ENCODE measurements at regions not wholly inside any gene's neighbourhood (a gene's known extent, or its start where the extent isn't known, plus 50 kb on each side); places are given as distances from the start of the nearest gene placed in this dataset.

DNA sequence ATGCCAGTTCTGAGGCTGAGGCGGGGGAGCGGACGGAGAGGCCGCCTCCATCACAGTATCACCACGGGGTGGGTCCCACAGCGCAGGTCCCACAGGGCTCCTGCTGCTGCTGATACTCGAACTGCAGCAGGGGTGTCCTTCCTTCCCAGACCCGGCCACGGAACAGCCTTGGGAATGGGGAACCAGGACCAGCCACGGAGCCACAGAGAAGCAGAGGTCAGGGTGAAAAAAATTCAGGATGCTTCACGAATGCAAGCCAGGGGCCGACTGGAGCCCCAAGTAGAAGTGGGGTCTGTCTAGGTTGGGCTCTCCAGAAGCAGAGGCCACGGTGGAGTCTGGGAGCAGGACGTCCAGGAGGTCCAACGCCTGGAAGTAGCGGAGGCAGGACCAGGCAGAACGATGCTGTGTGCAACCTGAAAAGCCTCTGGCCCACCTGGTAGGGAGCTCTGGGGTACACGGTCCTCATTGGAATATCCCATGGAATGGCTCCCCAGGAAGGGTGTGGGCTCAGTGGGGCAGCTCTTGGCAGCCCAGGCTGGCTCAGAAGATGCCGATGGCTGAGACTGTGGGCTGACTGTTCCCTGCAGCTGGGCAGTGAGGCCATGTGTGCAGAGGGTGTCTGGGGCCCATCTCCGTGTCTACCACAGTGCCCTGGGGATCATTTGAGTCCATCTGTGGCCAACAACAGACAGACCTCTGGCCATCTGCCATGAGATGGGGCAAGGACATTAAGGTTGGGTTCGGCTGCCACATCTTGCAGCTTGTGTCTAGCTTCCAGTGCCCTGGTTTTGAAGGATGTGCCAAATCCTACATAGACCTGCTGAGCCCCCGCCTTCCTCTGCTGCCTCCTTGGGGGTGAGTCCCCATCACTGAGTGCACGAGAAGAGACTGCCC is 66.9 kb upstream of the FCN1 start:
- Histone ChIP-seq H3K36me3 (replicated peaks in 1 of 2; ENCODE audit: insufficient read depth in 1 of 2, low read depth in 2 of 2) (no peaks in the 10 kb centered on the region), H3K27me3 (no peaks in the 10 kb centered on the region), H3K4me1 (no peaks in the 10 kb centered on the region), H3K9me3 (peaks cover 0 to 7% (median 0%) of the 10 kb centered on the region in 3 donors), H3K4me3 (no peak overlapping the region), H3K27ac (no peak overlapping the region)
- DNase-seq, result no peak
- intact Hi-C loops (cut with DNase I), result no loop called here
- no peak for ATAC-seq
- no peak for TF ChIP-seq POLR2A (IDR thresholded peaks at IDR 0.05)
- TF ChIP-seq, protein P1, sequence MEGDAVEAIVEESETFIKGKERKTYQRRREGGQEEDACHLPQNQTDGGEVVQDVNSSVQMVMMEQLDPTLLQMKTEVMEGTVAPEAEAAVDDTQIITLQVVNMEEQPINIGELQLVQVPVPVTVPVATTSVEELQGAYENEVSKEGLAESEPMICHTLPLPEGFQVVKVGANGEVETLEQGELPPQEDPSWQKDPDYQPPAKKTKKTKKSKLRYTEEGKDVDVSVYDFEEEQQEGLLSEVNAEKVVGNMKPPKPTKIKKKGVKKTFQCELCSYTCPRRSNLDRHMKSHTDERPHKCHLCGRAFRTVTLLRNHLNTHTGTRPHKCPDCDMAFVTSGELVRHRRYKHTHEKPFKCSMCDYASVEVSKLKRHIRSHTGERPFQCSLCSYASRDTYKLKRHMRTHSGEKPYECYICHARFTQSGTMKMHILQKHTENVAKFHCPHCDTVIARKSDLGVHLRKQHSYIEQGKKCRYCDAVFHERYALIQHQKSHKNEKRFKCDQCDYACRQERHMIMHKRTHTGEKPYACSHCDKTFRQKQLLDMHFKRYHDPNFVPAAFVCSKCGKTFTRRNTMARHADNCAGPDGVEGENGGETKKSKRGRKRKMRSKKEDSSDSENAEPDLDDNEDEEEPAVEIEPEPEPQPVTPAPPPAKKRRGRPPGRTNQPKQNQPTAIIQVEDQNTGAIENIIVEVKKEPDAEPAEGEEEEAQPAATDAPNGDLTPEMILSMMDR (IDR thresholded peaks at IDR 0.05), result no peak
- 76 to 77% methylated on average over 15 to 23 of the region's 23 CpGs for WGBS, 2 donors

GRCh38 chr9:134985451-134985850 is 67.7 kb upstream of the FCN1 start:
- DNase-seq, result no peak
- H3K27me3 ChIP-seq, result no peaks in the 10 kb centered on the region
- intact Hi-C loops (cut with DNase I), result no loop called here

GRCh38 chr9:134986957-134987356 is 69.2 kb upstream of the FCN1 start:
- WGBS, 2 donors, result 100% methylated on average over 1 of the region's 1 CpG
- Histone ChIP-seq H3K4me1 (no peaks in the 10 kb centered on the region), H3K27ac (no peak overlapping the region), H3K4me3 (no peak overlapping the region), H3K9me3 (peaks cover 0 to 7% (median 0%) of the 10 kb centered on the region in 3 donors), H3K27me3 (no peaks in the 10 kb centered on the region), H3K36me3 (replicated peaks in 1 of 2; ENCODE audit: insufficient read depth in 1 of 2, low read depth in 2 of 2) (no peaks in the 10 kb centered on the region)
- ATAC-seq, result no peak
- TF ChIP-seq POLR2A (IDR thresholded peaks at IDR 0.05), result no peak
- TF ChIP-seq, protein P1 (IDR thresholded peaks at IDR 0.05), result no peak
- intact Hi-C loops (cut with DNase I), result no loop called here
- DNase-seq, result no peak

More at GRCh38 chr9:134985451-134985850, 67.7 kb upstream of the FCN1 start:
- Histone ChIP-seq H3K27ac (no peak overlapping the region), H3K9me3 (peaks cover 0 to 7% (median 0%) of the 10 kb centered on the region in 3 donors), H3K36me3 (replicated peaks in 1 of 2; ENCODE audit: insufficient read depth in 1 of 2, low read depth in 2 of 2) (no peaks in the 10 kb centered on the region), H3K4me1 (no peaks in the 10 kb centered on the region), H3K4me3 (no peak overlapping the region)
- 71 to 84% methylated on average over 7 of the region's 7 CpGs for WGBS, 2 donors
- TF ChIP-seq, protein P1 (IDR thresholded peaks at IDR 0.05), result no peak
- TF ChIP-seq POLR2A (IDR thresholded peaks at IDR 0.05), result no peak
- no peak for ATAC-seq

- ATAC-seq (no peak), DNase-seq (no peak)
- no peak overlapping the region for H3K27ac ChIP-seq
- no peak overlapping the region for H3K4me3 ChIP-seq
- intact Hi-C loops (cut with DNase I), result no loop called here
- H3K4me1 ChIP-seq, result no peaks in the 10 kb centered on the region
- H3K9me3 ChIP-seq, result peaks cover 0 to 7% (median 0%) of the 10 kb centered on the region in 3 donors
- WGBS, 2 donors, result 83 to 87% methylated on average over 6 of the region's 6 CpGs
- H3K27me3 ChIP-seq, result no peaks in the 10 kb centered on the region
- TF ChIP-seq, protein P1 (IDR thresholded peaks at IDR 0.05), result no peak
- no peak for TF ChIP-seq POLR2A (IDR thresholded peaks at IDR 0.05)
- H3K36me3 ChIP-seq (replicated peaks in 1 of 2; ENCODE audit: insufficient read depth in 1 of 2, low read depth in 2 of 2), result no peaks in the 10 kb centered on the region
Measured at GRCh38 chr9:134987376-134987775, 69.7 kb upstream of the FCN1 start.
